ENCODE measurements at regions not wholly inside any gene's neighbourhood (a gene's known extent, or its start where the extent isn't known, plus 50 kb on each side); places are given as distances from the start of the nearest gene placed in this dataset.
A peak's percentile ranks its signal among the peaks of the same experiment; 100 is the strongest.

DNA sequence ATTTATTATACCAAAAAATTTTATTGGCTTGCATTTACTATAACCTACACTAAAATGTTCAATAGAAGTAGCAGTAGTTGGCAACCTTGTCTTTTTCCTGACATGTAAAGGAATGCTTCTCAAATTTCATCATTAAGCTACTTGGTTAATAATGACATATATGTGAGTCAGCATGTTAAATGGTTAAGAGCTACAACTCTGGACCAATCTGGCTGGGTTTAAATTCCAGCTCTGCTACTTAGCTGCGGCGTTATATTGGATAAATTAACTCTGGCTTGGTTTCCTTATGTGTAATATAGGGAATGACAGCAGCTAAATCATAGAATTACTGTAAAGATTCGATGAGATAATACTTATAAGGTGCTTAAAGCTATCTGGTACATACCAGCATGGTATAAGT, 53.7 kb upstream of the OTOGL start:
- peak overlapping the region; percentile 73 for H3K9ac ChIP-seq (ENCODE audit: low read length)
- H2BK15ac ChIP-seq (ENCODE audit: low read depth, poor library complexity, severe bottlenecking), result no peak overlapping the region
- DNase-seq, result peak; percentile 69
- peak overlapping the region in 1 of 2 experiments; percentile 51 for H3K4me3 ChIP-seq (ENCODE audit: insufficient read depth in 1 of 2, low read depth in 1 of 2, low read length in 2 of 2)
- H3K27ac ChIP-seq (ENCODE audit: low read length, poor library complexity, severe bottlenecking), result no peak overlapping the region
- no peaks in the 10 kb centered on the region for H3K4me1 ChIP-seq (ENCODE audit: control insufficient read depth, insufficient read depth, low read depth, low read length)
- H3K79me1 ChIP-seq (replicated peaks; ENCODE audit: low read length, poor library complexity, severe bottlenecking), result no peaks in the 10 kb centered on the region
- no peak overlapping the region for H3K4me2 ChIP-seq (ENCODE audit: low read length, poor library complexity, severe bottlenecking)
- no peak overlapping the region for H2BK120ac ChIP-seq (ENCODE audit: low read depth, low read length)
- no peak overlapping the region for H3K14ac ChIP-seq (ENCODE audit: low read length in 2 of 2)
- no peak overlapping the region for H4K8ac ChIP-seq (ENCODE audit: low read length)
- no peak overlapping the region for H2AK5ac ChIP-seq (ENCODE audit: low read length, severe bottlenecking)
- no peak overlapping the region for H3K18ac ChIP-seq (ENCODE audit: low read depth in 1 of 2, low read length in 2 of 2)
- no peaks in the 10 kb centered on the region for H3K36me3 ChIP-seq (ENCODE audit: control insufficient read depth in 1 of 2, insufficient read depth in 2 of 2, low read depth in 1 of 2, low read length in 2 of 2)
- H3K9me3 ChIP-seq (ENCODE audit: control insufficient read depth, low read length), result no peaks in the 10 kb centered on the region
- H2AFZ ChIP-seq (ENCODE audit: low read depth, low read length), result no peak overlapping the region
- no peaks in the 10 kb centered on the region for H3K27me3 ChIP-seq (ENCODE audit: control insufficient read depth in 1 of 2, insufficient read depth in 1 of 2, low read length in 2 of 2)
- no peak overlapping the region for H4K91ac ChIP-seq (ENCODE audit: low read length)
- H2BK5ac ChIP-seq (ENCODE audit: low read depth, low read length, poor library complexity, severe bottlenecking), result no peak overlapping the region
- H3K23ac ChIP-seq (ENCODE audit: low read length in 2 of 2), result no peak overlapping the region
- no peak overlapping the region for H2BK12ac ChIP-seq (ENCODE audit: low read length in 2 of 2)
- H3K4ac ChIP-seq (ENCODE audit: low read depth in 1 of 2, low read length in 2 of 2), result no peak overlapping the region
- 27% methylated on average over 2 of the region's 3 CpGs for WGBS

- Histone ChIP-seq H3K9me3 (ENCODE audit: control insufficient read depth, low read length) (no peaks in the 10 kb centered on the region), H3K18ac (ENCODE audit: low read depth in 1 of 2, low read length in 2 of 2) (no peak overlapping the region), H3K4me3 (ENCODE audit: insufficient read depth in 1 of 2, low read depth in 1 of 2, low read length in 2 of 2) (peak overlapping the region in 1 of 2 experiments; percentile 51), H3K23ac (ENCODE audit: low read length in 2 of 2) (no peak overlapping the region), H3K4me1 (ENCODE audit: control insufficient read depth, insufficient read depth, low read depth, low read length) (no peaks in the 10 kb centered on the region), H3K36me3 (ENCODE audit: control insufficient read depth in 1 of 2, insufficient read depth in 2 of 2, low read depth in 1 of 2, low read length in 2 of 2) (no peaks in the 10 kb centered on the region), H3K27me3 (ENCODE audit: control insufficient read depth in 1 of 2, insufficient read depth in 1 of 2, low read length in 2 of 2) (no peaks in the 10 kb centered on the region), H3K14ac (ENCODE audit: low read length in 2 of 2) (no peak overlapping the region), H3K4ac (ENCODE audit: low read depth in 1 of 2, low read length in 2 of 2) (no peak overlapping the region), H2BK5ac (ENCODE audit: low read depth, low read length, poor library complexity, severe bottlenecking) (no peak overlapping the region), H3K9ac (ENCODE audit: low read length) (peak overlapping the region; percentile 73), H4K8ac (ENCODE audit: low read length) (no peak overlapping the region), H2BK15ac (ENCODE audit: low read depth, poor library complexity, severe bottlenecking) (no peak overlapping the region), H3K27ac (ENCODE audit: low read length, poor library complexity, severe bottlenecking) (peak overlapping the region; percentile 60), H3K79me1 (replicated peaks; ENCODE audit: low read length, poor library complexity, severe bottlenecking) (no peaks in the 10 kb centered on the region), H3K4me2 (ENCODE audit: low read length, poor library complexity, severe bottlenecking) (no peak overlapping the region), H2AK5ac (ENCODE audit: low read length, severe bottlenecking) (no peak overlapping the region), H2BK12ac (ENCODE audit: low read length in 2 of 2) (no peak overlapping the region), H2BK120ac (ENCODE audit: low read depth, low read length) (no peak overlapping the region), H4K91ac (ENCODE audit: low read length) (no peak overlapping the region), H2AFZ (ENCODE audit: low read depth, low read length) (no peak overlapping the region)
- 25% methylated on average over 1 of the region's 1 CpG for WGBS
- peak; percentile 83 for DNase-seq
These were observed 54.7 kb upstream of the OTOGL start for GRCh38 chr12:80044694-80045046.

- H3K18ac ChIP-seq (ENCODE audit: low read depth in 1 of 2, low read length in 2 of 2), result no peak overlapping the region
- DNase-seq, result peak; percentile 68
- no peaks in the 10 kb centered on the region for H3K4me1 ChIP-seq (ENCODE audit: control insufficient read depth, insufficient read depth, low read depth, low read length)
- H3K27ac ChIP-seq (ENCODE audit: low read length, poor library complexity, severe bottlenecking), result peak overlapping the region; percentile 26
- H2AFZ ChIP-seq (ENCODE audit: low read depth, low read length), result no peak overlapping the region
- H3K27me3 ChIP-seq (ENCODE audit: control insufficient read depth in 1 of 2, insufficient read depth in 1 of 2, low read length in 2 of 2), result no peaks in the 10 kb centered on the region
- no peaks in the 10 kb centered on the region for H3K36me3 ChIP-seq (ENCODE audit: control insufficient read depth in 1 of 2, insufficient read depth in 2 of 2, low read depth in 1 of 2, low read length in 2 of 2)
- H3K4me3 ChIP-seq (ENCODE audit: insufficient read depth in 1 of 2, low read depth in 1 of 2, low read length in 2 of 2), result peak overlapping the region in 1 of 2 experiments; percentile 53
- H4K91ac ChIP-seq (ENCODE audit: low read length), result no peak overlapping the region
- no peak overlapping the region for H2BK15ac ChIP-seq (ENCODE audit: low read depth, poor library complexity, severe bottlenecking)
- H3K79me1 ChIP-seq (replicated peaks; ENCODE audit: low read length, poor library complexity, severe bottlenecking), result no peaks in the 10 kb centered on the region
- no peak overlapping the region for H2AK5ac ChIP-seq (ENCODE audit: low read length, severe bottlenecking)
- no peak overlapping the region for H3K23ac ChIP-seq (ENCODE audit: low read length in 2 of 2)
- no peak overlapping the region for H3K4ac ChIP-seq (ENCODE audit: low read depth in 1 of 2, low read length in 2 of 2)
- no peak overlapping the region for H3K14ac ChIP-seq (ENCODE audit: low read length in 2 of 2)
- peak overlapping the region; percentile 43 for H3K4me2 ChIP-seq (ENCODE audit: low read length, poor library complexity, severe bottlenecking)
- H2BK120ac ChIP-seq (ENCODE audit: low read depth, low read length), result no peak overlapping the region
- 12% methylated on average over 4 of the region's 4 CpGs for WGBS
- H3K9me3 ChIP-seq (ENCODE audit: control insufficient read depth, low read length), result no peaks in the 10 kb centered on the region
- no peak overlapping the region for H2BK12ac ChIP-seq (ENCODE audit: low read length in 2 of 2)
- peak overlapping the region; percentile 74 for H3K9ac ChIP-seq (ENCODE audit: low read length)
- H2BK5ac ChIP-seq (ENCODE audit: low read depth, low read length, poor library complexity, severe bottlenecking), result no peak overlapping the region
- H4K8ac ChIP-seq (ENCODE audit: low read length), result no peak overlapping the region
These were observed 57.6 kb upstream of the OTOGL start for GRCh38 chr12:80041692-80042091.

GRCh38 chr12:80041071-80041470, 58.3 kb upstream of the OTOGL start:
- Histone ChIP-seq H2BK120ac (ENCODE audit: low read depth, low read length) (no peak overlapping the region), H3K27ac (ENCODE audit: low read length, poor library complexity, severe bottlenecking) (no peak overlapping the region), H3K4me2 (ENCODE audit: low read length, poor library complexity, severe bottlenecking) (no peak overlapping the region), H3K4me1 (ENCODE audit: control insufficient read depth, insufficient read depth, low read depth, low read length) (no peaks in the 10 kb centered on the region), H2BK5ac (ENCODE audit: low read depth, low read length, poor library complexity, severe bottlenecking) (no peak overlapping the region), H3K14ac (ENCODE audit: low read length in 2 of 2) (no peak overlapping the region), H3K79me1 (replicated peaks; ENCODE audit: low read length, poor library complexity, severe bottlenecking) (no peaks in the 10 kb centered on the region), H2BK15ac (ENCODE audit: low read depth, poor library complexity, severe bottlenecking) (no peak overlapping the region), H3K18ac (ENCODE audit: low read depth in 1 of 2, low read length in 2 of 2) (no peak overlapping the region), H2AK5ac (ENCODE audit: low read length, severe bottlenecking) (no peak overlapping the region), H2BK12ac (ENCODE audit: low read length in 2 of 2) (peak overlapping the region; percentile 80 to 89), H3K36me3 (ENCODE audit: control insufficient read depth in 1 of 2, insufficient read depth in 2 of 2, low read depth in 1 of 2, low read length in 2 of 2) (no peaks in the 10 kb centered on the region), H2AFZ (ENCODE audit: low read depth, low read length) (no peak overlapping the region), H3K23ac (ENCODE audit: low read length in 2 of 2) (no peak overlapping the region), H3K27me3 (ENCODE audit: control insufficient read depth in 1 of 2, insufficient read depth in 1 of 2, low read length in 2 of 2) (no peaks in the 10 kb centered on the region), H4K91ac (ENCODE audit: low read length) (no peak overlapping the region), H3K9ac (ENCODE audit: low read length) (no peak overlapping the region), H3K4ac (ENCODE audit: low read depth in 1 of 2, low read length in 2 of 2) (peak overlapping the region in 1 of 2 experiments; percentile 15), H3K4me3 (ENCODE audit: insufficient read depth in 1 of 2, low read depth in 1 of 2, low read length in 2 of 2) (no peak overlapping the region), H3K9me3 (ENCODE audit: control insufficient read depth, low read length) (no peaks in the 10 kb centered on the region), H4K8ac (ENCODE audit: low read length) (no peak overlapping the region)
- WGBS, result 96% methylated on average over 2 of the region's 2 CpGs
- DNase-seq, result peak; percentile 19

All from mesenchymal stem cell (in vitro differentiated cells and primary cell).